Spleen (tissue), 11 donors: ENCODE measurements at regions not wholly inside any gene's neighbourhood (a gene's known extent, or its start where the extent isn't known, plus 50 kb on each side); places are given as distances from the start of the nearest gene placed in this dataset.

Experiments
- DNase-seq: peaks from one replicate; pipeline ENCODE4 v3.0.0-alpha.2; 2020
- H3K27ac ChIP-seq, 8 donors: fragments of 200-600 bp; sonication (generic) in 7 of 8; 1 replicate in 4 of 8; 2 replicates in 4 of 8; pipeline versions ENCODE4 v1.5.0 to v1.8.0; 2016 to 2021; ENCODE audit warnings: inconsistent platforms in 4 of 8, mild to moderate bottlenecking in 4 of 8, moderate library complexity in 1 of 8
- H3K27me3 ChIP-seq, 7 donors: fragments of 200-600 bp; sonication (generic) in 6 of 7; replicated peaks in 1 of 7; 1 replicate in 4 of 7; 2 replicates in 3 of 7; pipeline versions ENCODE4 v1.5.0 to v1.8.0; 2016 to 2021; ENCODE audit warnings: inconsistent platforms in 3 of 7, mild to moderate bottlenecking in 1 of 7
- H3K36me3 ChIP-seq, 6 donors: fragments of 200-600 bp; sonication (generic) in 5 of 6; 1 replicate in 4 of 6; 2 replicates in 2 of 6; pipeline versions ENCODE4 v1.5.0 to v1.8.0; 2016 to 2021; ENCODE audit warnings: inconsistent platforms in 2 of 6
- H3K4me1 ChIP-seq, 6 donors: fragments of 200-600 bp; sonication (generic) in 5 of 6; 1 replicate in 3 of 6; 2 replicates in 3 of 6; pipeline versions ENCODE4 v1.5.0 to v1.8.0; 2016 to 2021; ENCODE audit warnings: inconsistent platforms in 3 of 6
- H3K4me3 ChIP-seq, 8 donors: fragments of 200-600 bp; sonication (generic) in 7 of 8; 1 replicate in 4 of 8; 2 replicates in 4 of 8; pipeline versions ENCODE4 v1.5.0 to v1.8.0; 2016 to 2021; ENCODE audit warnings: inconsistent platforms in 4 of 8, mild to moderate bottlenecking in 4 of 8, moderate library complexity in 2 of 8
- H3K9me3 ChIP-seq, 8 donors: fragments of 200-600 bp; sonication (generic) in 7 of 8; 1 replicate in 4 of 8; 2 replicates in 4 of 8; pipeline versions ENCODE4 v1.5.0 to v1.8.0; 2016 to 2021; ENCODE audit warnings: inconsistent platforms in 4 of 8
- CTCF ChIP-seq, 11 experiments: fragments of 200-600 bp in 7 of 11; fragments of 450-650 bp in 4 of 11; sonication (generic) in 4 of 11; IDR thresholded peaks in 8 of 11; conservative IDR thresholded peaks in 3 of 11; 1 replicate in 7 of 11; 2 replicates in 4 of 11; pipeline versions ENCODE4 v1.4.0 to v1.8.0; 2016 to 2021; ENCODE audit warnings: antibody characterized with exemption in 11 of 11, inconsistent platforms in 4 of 11, mild to moderate bottlenecking in 1 of 11
- POLR2A ChIP-seq, 3 donors: fragments of 450-650 bp; IDR thresholded peaks; one replicate each; pipeline ENCODE4 v1.5.1; 2017; ENCODE audit warnings: antibody characterized with exemption in 3 of 3, mild to moderate bottlenecking in 1 of 3
- POLR2AphosphoS5 ChIP-seq, 3 donors: sonication (generic); formaldehyde crosslinking; IDR thresholded peaks; one replicate each; pipeline ENCODE4 v1.5.1; 2017; ENCODE audit warnings: antibody characterized with exemption in 3 of 3
- WGBS, 5 donors: extraction: QIAGEN DNeasy Blood & Tissue Kit in 3 of 5; methylation state at CpG; one replicate each; pipeline versions ENCODE4 v1.1.5 to v1.1.7; 2013 to 2018; 5-methylcytosine and 5-hydroxymethylcytosine counted together
- intact Hi-C: fragments of 100-400 bp; cut with DNase I; formaldehyde crosslinking; loops from one replicate; pipeline ENCODE4 v1.15.0; 2023; ENCODE audit warnings: low total_unique reads
- donor health status: healthy with polysubstance abuse.
- donor health status: DM: no; HTN: no; CAD: no; lungs with moderate emphysema.
- donor health status: DM: no; HTN: no; CAD: no.
- donor health status: Bipolar disorder and iron deficiency.
- donor health status: healthy.
- donor health status: DM: no; HTN: no; CAD: no.
- donor health status: DM: yes; HTN: yes; CAD: no.

- no peaks in the 10 kb centered on the region for H3K27me3 ChIP-seq
- no peaks in the 10 kb centered on the region for H3K36me3 ChIP-seq
- intact Hi-C loops: no loop called here
- H3K4me1 ChIP-seq: no peaks in the 10 kb centered on the region
- no peak for DNase-seq
- no peak overlapping the region for H3K4me3 ChIP-seq
- WGBS, 5 donors: 91 to 96% (median 94%) methylated on average over 2 of the region's 2 CpGs
- no peak for TF ChIP-seq CTCF (IDR thresholded peaks at IDR 0.05 in 8 of 11, conservative IDR thresholded peaks at IDR 0.05 in 3 of 11)
- no peak for TF ChIP-seq POLR2AphosphoS5 (IDR thresholded peaks at IDR 0.05)
- no peak for TF ChIP-seq POLR2A (IDR thresholded peaks at IDR 0.05)
- H3K9me3 ChIP-seq: peaks cover 0 to 8% (median 0%) of the 10 kb centered on the region in 8 donors
- H3K27ac ChIP-seq: no peak overlapping the region
Observed at GRCh38 chr10:64444564-64444963, 923.4 kb downstream of the REEP3 start.

GRCh38 chr10:64449603-64450002 is 928.4 kb downstream of the REEP3 start:
- DNase-seq: no peak
- no peak overlapping the region for H3K27ac ChIP-seq
- no peaks in the 10 kb centered on the region for H3K4me1 ChIP-seq
- no peaks in the 10 kb centered on the region for H3K27me3 ChIP-seq
- intact Hi-C loops: no loop called here
- no peak overlapping the region for H3K4me3 ChIP-seq
- H3K36me3 ChIP-seq: no peaks in the 10 kb centered on the region
- peaks cover 0 to 20% (median 8%) of the 10 kb centered on the region in 8 donors for H3K9me3 ChIP-seq
- no peak for TF ChIP-seq POLR2A (IDR thresholded peaks at IDR 0.05)
- no peak for TF ChIP-seq CTCF (IDR thresholded peaks at IDR 0.05 in 8 of 11, conservative IDR thresholded peaks at IDR 0.05 in 3 of 11)
- no peak for TF ChIP-seq POLR2AphosphoS5 (IDR thresholded peaks at IDR 0.05)

- no peak for TF ChIP-seq CTCF (IDR thresholded peaks at IDR 0.05 in 8 of 11, conservative IDR thresholded peaks at IDR 0.05 in 3 of 11)
- no peak for TF ChIP-seq POLR2A (IDR thresholded peaks at IDR 0.05)
- no peak for TF ChIP-seq POLR2AphosphoS5 (IDR thresholded peaks at IDR 0.05)
- intact Hi-C loops: no loop called here
- DNase-seq: no peak
Observed at GRCh38 chr10:64450312-64450711, 929.1 kb downstream of the REEP3 start.

GRCh38 chr10:64454962-64455361 is 933.8 kb downstream of the REEP3 start:
- Histone ChIP-seq H3K27ac (no peak overlapping the region), H3K4me3 (no peak overlapping the region), H3K27me3 (no peaks in the 10 kb centered on the region), H3K36me3 (no peaks in the 10 kb centered on the region), H3K4me1 (no peaks in the 10 kb centered on the region), H3K9me3 (peaks cover 0 to 20% (median 8%) of the 10 kb centered on the region in 8 donors)
- TF ChIP-seq POLR2AphosphoS5 (IDR thresholded peaks at IDR 0.05): no peak
- TF ChIP-seq POLR2A (IDR thresholded peaks at IDR 0.05): no peak
- no peak for TF ChIP-seq CTCF (IDR thresholded peaks at IDR 0.05 in 8 of 11, conservative IDR thresholded peaks at IDR 0.05 in 3 of 11)
- intact Hi-C loops: no loop called here
- no peak for DNase-seq
- 76 to 97% (median 91%) methylated on average over 1 of the region's 1 CpG for WGBS, 5 donors

More at GRCh38 chr10:64450312-64450711, 929.1 kb downstream of the REEP3 start:
- Histone ChIP-seq H3K9me3 (peaks cover 0 to 20% (median 8%) of the 10 kb centered on the region in 8 donors), H3K27ac (no peak overlapping the region), H3K27me3 (no peaks in the 10 kb centered on the region), H3K36me3 (no peaks in the 10 kb centered on the region), H3K4me1 (no peaks in the 10 kb centered on the region), H3K4me3 (no peak overlapping the region)
- WGBS, 5 donors: 65 to 78% (median 73%) methylated on average over 1 of the region's 1 CpG
